GM18873 (cell line): ENCODE measurements at regions not wholly inside any gene's neighbourhood (a gene's known extent, or its start where the extent isn't known, plus 50 kb on each side); places are given as distances from the start of the nearest gene placed in this dataset.

ENCODE experiments used
- ATAC-seq: cut with Tn5 transposase; IDR thresholded peaks from one replicate; pipeline ENCODE4 v1.9.1; 2021; ENCODE audit warnings: mild to moderate bottlenecking, moderate library complexity, moderate number of reproducible peaks; ENCODE audit not compliant: unreplicated experiment, low FRiP score

DNA sequence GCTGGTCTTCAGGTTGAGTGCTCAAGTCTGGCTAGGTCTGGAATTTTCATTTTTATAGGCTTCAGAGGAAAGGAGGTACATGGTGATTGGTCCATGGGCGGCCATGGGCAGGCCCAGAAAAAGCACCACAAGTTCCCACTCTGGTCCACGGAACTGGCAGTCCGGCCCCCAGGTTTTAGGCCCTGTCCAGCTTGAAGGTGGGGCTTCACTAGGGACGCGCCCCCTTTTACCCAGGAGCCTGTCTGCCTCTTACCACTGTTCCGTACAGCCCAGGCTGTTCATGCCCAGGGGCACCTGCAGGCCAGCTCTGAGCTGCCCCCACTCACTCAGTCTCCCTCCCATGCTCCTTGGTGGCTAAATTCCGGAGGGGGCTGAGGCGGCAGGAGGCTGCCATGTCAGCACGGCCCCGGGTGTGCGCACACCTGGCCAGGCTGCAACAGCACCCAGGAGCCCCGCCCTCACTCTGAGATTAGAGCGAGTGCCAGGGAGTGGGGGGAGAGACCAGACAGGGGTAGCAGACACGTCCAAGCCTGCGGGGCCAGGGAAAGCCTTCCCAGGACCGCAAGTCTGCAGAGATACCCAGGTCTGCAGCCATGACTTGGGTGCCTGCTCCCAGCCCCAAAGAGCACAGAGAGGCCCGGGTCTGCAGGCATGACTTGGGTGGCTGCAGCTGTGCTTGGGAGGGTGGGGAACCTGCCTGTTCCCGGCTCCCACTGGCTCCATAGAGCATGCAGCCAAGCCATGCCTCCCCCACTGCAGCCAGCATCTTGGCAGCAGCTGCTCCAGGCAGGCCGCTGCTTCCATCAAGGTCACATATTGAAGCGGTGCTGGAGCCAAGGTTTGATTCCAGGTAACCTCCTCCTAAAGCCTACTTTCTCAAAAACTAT, 390.2 kb upstream of the SGCD start:
- no peak for ATAC-seq

DNA sequence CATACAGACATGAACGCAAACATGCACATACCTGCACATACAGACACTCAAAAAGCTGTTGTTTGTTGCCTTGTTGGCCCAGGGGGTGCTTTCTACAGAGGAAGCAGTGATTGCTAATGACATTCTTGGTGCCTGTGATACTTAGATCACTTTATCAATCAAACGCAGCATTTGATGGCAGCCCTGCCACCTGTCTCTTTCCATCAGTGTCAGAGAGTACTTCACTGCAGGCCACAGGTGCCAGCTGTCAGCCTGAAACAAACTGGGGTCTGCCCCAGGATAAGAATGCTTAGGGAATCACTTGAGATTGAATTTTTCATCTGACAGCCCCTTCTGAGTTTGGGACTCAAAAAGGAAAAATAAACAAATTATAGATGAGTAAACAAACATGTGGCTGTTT, 388.9 kb upstream of the SGCD start:
- no peak for ATAC-seq

DNA sequence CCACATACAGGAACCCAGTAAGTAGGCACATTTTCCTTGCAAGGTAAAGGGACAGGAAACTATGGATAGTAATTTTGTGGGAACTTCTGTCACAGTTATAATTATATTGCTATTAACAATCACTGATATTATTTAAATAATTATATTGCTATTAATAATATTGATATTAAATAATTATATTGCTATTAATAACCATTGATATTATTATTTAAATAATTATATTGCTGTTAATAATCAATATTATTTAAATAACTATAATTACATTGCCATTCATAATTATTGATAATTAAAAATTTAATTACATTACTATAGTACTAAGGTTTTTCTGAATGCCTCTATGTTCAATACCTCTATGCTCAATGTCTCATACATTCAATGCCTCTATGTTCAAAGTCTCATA, 385.6 kb upstream of the SGCD start:
- no peak for ATAC-seq

DNA sequence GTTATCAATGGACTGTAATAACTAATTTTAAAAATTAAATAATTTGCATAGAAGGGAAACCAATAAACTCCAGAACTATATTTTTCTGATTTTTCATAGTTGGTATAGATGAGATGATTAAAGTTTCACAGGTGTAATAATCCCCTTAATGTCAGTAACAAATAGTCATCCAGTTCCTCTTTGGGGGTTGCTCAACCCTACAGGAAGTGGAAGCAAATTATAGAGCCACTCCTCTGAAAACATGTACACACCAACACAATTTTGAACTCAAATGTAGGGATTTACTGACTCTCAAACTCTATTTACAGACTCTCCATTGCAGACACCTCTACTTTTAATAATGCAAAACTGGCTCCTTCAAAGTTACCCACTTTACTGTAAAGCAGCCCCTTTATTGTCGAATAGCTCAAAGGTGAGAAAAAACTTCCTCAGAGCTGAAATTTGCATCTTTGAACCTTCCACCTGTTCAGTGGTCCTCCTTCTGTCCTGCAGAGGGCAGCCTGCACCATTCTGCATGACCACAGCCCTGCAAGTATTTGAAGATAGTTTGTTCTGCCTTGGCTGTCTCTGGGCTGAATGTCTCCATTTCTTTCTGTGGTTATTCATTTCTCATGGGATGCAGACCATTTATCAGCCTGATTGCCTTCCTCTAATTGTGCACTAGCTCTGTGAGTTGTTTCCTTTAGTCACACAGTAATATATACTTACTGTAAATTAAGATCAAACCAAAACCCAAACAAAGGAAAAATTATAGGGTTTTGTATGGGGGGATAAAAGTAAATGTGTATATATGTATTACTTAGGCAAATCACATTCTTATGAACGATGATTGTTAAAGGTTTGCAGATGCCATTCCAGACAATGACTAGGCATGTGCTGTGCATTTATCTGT, 383.2 kb upstream of the SGCD start:
- ATAC-seq = peak; percentile 83

DNA sequence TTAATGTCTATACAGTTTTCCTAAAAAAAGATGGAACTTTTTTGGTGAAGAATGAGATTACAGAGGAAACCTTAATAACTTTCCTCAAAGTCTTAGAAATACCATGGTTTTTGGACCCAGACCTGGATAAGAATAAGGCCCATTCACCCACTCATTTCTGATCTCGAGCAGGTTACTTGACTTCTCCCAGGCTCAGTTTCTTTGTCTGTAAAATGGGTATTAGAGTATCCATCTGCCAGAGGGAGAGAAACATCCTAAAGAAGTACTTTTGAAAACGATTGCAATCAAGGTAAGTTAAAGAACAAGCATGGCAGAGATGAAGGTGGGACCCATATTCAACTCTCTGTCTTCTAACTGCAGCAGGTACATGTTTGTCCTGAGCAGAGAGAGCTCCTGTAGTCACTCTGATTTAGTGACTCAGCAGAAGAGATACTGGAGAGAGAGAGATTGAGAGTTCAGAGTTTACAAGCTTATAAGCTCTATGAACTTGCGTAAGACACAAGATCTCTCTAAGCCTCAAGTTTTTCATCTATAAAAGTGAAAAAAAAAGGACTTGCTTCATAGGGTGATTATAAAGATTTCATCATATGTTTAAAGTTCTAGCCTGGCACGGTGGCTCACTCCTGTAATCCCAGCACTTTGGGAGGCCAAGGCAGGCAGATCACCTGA, 379.4 kb upstream of the SGCD start:
- no peak for ATAC-seq

DNA sequence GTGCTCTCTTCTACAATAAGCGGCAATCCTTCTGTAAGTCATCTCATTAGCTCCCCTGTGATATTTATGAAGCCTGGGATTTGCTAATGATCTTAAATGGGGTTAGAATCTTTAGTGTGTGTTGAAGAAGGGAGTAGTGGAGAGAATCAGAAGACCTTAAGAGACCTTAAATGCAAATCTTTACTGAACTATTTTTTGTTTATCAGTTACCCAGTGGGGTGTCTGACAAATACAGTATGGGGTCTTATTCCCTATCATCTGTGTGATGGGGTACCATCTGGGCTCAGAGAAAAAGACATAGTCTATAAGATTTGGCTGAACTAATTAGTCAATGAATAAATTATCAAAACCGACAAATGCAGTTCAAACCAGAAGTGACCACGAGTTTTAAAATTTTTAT, 378.4 kb upstream of the SGCD start:
- ATAC-seq = no peak

DNA sequence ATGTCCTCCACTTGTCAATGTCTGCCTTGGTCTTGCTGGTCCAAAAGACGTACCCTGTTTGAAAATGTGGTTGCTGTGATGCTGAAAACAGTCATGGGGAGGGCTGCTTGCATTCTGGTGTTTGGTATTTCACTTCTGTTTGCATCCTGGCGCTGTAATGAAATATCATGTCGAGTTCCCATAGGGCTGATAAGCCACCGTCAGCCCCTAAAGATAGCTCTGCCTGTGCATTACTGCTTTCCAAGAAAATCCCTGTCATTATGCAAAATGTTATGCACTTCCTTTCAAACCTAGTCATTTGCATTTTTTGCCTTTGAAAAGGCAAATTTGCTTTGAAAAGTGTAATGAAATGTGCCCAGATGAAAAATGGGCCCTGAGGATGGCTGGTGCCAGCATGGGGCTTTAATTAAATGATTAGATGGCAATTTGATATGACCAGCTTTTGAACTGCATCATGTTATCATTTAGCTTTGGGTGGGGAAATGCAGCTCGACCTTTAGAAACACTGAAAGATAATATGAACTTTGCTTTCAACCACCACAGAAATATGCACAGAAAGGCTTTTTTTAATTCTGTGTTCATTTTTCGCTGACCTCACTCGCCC, 374.4 kb upstream of the SGCD start:
- no peak for ATAC-seq

DNA sequence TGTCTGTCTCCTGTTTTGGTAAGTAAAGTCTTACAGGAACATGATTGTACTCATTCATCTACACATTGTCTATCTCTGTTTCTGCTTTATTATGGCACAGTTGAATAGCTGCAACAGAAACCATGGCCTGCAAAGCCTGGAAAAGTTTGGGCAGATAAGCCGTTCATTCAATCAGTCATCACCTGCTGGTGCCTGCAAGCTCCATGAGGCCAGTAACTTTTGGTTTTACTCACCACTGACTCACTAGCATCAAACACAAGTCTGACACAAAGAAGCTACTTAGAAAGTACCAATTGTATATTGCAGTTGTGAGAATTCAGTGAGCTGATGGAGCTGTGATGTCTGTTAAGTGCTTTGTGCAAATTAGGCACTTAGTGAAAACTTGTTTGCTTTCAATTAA, 373.6 kb upstream of the SGCD start:
- ATAC-seq = no peak

DNA sequence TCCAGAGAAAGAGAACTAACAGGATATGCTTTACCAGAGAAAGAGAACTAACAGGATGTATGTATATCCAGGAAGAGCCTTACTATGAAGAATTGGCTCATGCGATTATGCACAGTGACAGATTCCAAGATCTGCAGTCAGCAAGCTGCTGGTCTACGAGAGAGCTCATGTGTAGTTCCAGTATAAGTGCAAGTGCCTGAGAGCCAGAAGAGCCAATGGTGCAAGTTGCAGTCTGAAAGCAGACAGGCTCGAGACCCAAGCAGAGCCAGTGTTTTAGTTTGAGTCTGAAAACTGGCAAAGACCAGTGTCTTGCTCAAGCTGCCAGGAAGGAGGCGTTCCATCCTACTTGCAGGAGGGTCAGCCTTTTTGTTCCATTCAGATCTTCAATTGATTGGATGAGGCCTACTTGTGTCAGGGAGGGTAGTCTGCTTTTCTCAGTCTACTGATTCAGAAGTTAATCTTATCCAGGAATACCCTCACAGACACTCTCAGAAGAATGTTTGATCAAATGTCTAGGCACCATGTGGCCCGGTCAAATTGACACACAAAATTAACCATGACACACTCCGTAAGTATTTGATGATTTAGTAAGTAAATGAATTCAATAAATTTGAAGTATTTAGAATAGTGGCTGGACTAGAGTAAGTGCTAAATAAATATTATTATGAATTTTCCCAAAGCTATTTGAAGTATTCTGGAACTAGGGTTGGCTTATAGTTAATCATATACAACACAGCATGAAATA, 372.1 kb upstream of the SGCD start:
- no peak for ATAC-seq

DNA sequence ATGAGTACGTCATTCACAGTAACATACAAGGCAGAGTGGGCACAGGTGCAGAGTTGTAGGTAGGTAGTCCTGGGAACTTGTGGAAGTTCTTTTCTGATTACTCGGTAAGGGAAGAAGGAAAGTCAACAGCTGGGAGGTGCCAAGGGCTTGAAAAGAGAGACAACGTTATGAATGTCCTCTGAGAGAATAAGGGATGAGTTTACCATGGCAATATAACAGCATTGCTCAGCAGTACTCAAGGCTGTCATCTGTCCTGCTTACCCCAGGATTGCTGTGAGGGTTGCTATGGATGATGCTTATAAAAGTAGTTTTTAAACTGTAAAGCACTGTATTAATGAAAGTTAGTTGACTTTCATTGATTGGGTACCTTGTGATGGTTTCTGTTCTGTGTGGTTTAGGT, 369.1 kb upstream of the SGCD start:
- no peak for ATAC-seq

DNA sequence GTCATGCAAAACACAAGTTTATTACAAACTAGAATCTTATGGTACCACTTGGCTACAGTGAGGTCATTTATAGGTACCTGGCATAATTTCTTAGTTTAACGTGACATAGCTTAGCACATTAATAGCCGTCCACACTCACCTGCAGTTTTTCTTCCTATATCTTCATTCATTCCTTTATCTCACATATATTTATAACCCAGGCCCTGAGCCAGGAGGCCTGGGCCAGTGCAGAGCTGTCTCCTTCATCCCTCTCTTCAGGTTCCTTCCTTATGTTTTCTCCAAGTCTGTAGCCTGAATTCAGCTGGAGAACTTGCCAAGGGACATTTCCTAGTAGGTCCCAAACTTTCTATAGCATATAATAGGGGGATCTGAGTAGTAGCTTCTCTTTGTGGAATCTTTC, 367.9 kb upstream of the SGCD start:
- ATAC-seq = no peak

DNA sequence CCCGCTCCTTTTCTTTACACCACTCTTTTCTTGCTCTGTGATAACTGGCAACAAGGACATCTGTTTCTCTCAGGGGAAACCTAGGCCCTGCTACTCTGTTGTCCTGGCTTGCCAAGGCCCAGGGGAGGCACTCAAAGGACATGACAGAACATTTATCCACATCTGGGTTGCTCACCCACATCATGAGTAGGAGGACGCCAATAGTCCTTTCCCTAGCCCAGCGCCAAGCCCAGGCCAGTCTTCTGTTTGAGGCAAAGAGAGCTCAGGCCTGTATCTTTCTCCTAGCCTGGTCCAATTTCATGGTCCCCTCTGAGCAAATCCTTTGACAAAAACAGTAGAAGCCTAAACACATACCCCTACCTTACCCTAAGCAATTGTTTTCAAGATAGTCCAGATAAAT, 366.8 kb upstream of the SGCD start:
- ATAC-seq = no peak

DNA sequence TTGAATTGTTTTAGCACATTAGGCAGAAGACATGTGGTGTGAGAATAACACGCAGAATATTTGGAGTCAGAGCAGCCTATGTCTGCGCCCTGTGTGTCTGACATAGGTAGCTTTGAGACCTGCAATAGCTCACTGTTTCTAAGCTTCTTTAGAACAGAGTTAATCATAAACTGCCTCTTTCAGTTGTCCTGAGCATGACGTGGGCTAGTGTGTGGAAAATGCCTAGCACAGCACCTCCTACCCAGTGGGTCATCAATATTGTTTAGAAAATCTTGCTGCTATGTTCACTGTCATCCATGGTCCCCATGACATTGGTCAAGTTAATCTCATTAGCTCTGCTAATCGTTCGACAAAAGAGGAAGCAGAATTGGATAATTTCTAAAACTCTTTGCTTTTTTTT, 357.4 kb upstream of the SGCD start:
- no peak for ATAC-seq

DNA sequence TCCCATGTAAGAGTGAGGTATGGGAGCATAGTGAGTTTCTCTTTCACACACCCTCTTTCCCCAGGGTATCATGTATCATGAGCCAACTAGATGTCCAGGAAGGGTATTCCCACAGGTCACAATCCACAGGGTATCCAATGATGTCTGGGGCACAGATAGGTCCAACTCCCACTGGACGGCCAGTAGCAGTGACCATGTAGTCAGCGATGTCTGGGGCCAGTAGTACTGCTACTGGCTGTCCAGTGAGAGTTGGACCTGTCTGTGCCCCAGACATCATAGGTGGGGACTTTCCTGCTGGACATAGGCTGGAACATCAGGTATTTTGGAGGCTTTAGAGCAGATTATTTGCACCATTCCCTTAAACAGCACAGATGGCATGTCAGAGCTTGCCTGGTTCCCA, 352.6 kb upstream of the SGCD start:
- no peak for ATAC-seq

DNA sequence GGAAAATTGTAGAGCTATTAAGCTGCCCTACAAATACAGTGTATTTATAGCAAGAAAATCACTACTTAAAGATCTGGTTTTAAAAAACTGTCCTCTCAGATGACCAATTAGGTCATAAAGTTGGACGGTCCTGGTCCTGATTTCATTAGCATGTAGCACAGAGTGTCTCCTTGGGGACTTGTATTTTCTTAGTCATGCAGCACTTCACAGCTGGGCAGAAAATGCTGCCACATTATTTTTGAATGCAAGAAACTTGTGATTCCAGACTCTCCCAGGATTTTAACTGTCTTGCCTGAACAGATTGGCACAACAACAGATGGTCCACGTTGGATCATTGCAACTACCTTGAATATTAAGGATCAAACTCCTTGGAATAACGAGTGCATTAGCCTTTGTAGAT, 348.1 kb upstream of the SGCD start:
- no peak for ATAC-seq

DNA sequence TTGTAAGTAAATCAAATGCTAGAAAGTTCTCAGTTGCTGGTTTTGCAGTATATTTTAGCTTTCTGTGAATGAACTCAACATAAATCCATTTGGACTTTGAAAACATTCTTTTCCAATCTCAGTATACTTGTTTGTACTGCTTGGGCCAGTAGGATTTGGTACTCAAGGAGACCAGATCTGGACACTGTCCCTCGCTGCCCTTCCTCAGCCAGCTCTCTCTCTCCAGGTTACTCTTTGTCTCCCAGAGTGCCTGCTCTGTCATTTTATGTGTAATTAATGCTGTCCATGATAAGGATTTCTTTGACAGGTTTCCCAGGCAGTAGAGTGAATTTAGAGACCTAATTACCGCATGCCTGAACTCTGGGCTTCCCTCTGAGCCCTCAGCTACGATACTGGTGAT, 344.6 kb upstream of the SGCD start:
- ATAC-seq = no peak

DNA sequence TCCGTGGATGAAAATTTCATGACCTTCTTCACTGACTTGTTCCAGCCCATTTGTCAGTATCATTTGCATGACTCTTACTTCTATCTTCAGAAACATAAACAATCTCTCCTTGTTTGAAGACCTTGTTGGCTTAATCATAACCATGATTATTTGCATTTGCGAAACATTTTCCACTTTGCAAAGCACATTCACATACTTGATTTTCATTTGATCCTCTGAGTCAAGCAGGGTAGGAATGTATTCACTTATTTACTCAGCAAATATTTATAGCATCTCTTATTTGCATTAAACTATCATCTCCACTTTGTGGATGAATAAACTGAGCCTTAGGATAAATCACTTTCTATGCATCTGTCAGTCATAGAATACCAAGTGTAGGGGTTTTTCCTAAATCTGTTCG, 343.0 kb upstream of the SGCD start:
- no peak for ATAC-seq

DNA sequence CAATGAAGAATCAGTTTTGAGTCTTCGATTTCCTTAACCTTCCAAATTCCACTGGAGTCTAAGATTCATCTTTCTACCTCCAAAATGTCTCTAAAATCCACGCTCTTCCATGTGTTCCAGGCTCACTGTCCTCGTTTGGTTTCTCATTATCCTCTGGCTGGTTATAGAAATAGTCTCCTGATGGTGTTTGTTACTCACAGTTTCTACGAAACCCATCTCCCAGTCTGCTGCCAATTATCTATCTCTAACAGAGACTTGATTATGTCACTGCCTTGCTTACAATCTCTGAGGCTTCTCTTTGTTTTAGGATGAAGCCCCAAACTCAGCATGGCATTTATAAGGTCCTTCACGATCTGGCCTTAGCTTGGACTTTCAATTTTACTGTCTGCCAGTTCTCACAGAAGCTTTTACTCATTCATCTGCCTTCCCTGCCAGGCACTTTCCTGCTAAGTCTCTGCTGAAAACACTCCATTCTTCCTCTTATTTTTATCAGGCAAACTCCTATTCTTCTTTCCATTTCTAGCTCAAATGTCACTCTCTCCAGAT, 339.6 kb upstream of the SGCD start:
- ATAC-seq = no peak

DNA sequence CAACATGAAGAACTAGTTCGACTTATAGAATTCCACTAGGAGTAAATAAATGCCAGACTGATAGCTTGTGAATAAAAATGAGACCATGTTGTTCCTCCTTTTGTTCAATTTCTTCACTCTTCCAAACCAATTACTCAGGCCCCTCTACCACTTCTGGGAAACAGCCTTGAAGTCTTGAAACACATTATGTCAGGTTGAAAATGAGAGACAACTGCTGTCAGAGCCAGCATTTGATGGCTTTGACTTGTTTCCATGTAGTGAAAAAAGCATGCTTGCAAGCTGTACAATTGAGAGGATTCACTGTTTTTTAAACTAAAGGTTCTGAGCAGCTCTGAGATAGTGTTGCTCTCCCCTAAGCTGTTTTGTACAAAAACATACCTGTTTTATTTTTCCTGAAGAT, 337.1 kb upstream of the SGCD start:
- no peak for ATAC-seq

DNA sequence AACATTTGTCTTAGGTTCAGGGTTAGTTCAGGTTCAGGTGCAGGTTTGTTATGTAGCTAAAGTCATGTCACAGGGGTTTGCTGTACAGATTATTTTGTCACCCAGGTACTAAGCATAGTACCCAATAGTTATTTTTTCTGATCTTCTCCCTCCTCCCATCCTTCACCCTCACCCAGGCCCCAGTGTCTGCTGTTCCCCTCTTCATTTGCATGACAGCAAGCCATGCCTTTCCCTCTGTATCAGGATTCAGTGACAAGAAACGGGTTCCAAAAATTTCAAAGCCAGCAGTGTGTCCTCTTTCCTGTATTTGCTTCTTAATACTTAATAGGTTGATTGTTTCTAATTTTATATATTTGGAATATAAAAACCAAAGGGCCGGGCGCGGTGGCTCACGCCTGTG, 330.8 kb upstream of the SGCD start:
- ATAC-seq = no peak
